Trophoblast cell (in vitro differentiated cells and primary cell): ENCODE measurements at regions not wholly inside any gene's neighbourhood (a gene's known extent, or its start where the extent isn't known, plus 50 kb on each side); places are given as distances from the start of the nearest gene placed in this dataset.

Experiments
- DNase-seq, 2 donors: peaks; one replicate each; pipeline ENCODE4 v3.0.0-alpha.2; 2016
- H2AFZ ChIP-seq: 2 replicates; pipeline ENCODE4 v1.6.1; 2013; ENCODE audit warnings: low read length, moderate library complexity, mild to moderate bottlenecking; ENCODE audit not compliant: insufficient read depth, poor library complexity
- H2AK5ac ChIP-seq: 2 replicates; pipeline ENCODE4 v1.6.1; 2013; ENCODE audit warnings: mild to moderate bottlenecking, low read length
- H2BK120ac ChIP-seq: 2 replicates; pipeline ENCODE4 v1.6.1; 2013; ENCODE audit warnings: low read length, mild to moderate bottlenecking, moderate library complexity; ENCODE audit not compliant: insufficient read depth, poor library complexity
- H2BK12ac ChIP-seq: 2 replicates; pipeline ENCODE4 v1.6.1; 2013; ENCODE audit warnings: mild to moderate bottlenecking, low read length, moderate library complexity
- H2BK5ac ChIP-seq: 2 replicates; pipeline ENCODE4 v1.6.1; 2013; ENCODE audit warnings: low read length, low read depth, moderate library complexity, mild to moderate bottlenecking; ENCODE audit not compliant: poor library complexity
- H3K14ac ChIP-seq: 2 replicates; pipeline ENCODE4 v1.6.1; 2013; ENCODE audit warnings: mild to moderate bottlenecking, low read length
- H3K18ac ChIP-seq: 2 replicates; pipeline ENCODE4 v1.6.1; 2013; ENCODE audit warnings: mild to moderate bottlenecking, low read length
- H3K23ac ChIP-seq: 2 replicates; pipeline ENCODE4 v1.6.1; 2013; ENCODE audit warnings: low read length
- H3K27ac ChIP-seq: 2 replicates; pipeline ENCODE4 v1.5.1; 2013; ENCODE audit warnings: low read depth, mild to moderate bottlenecking, inconsistent platforms, low read length, moderate library complexity
- H3K27me3 ChIP-seq: 2 replicates; pipeline ENCODE4 v1.6.1; 2013; ENCODE audit warnings: inconsistent platforms, mild to moderate bottlenecking, low read length, moderate library complexity; ENCODE audit not compliant: insufficient read depth
- H3K36me3 ChIP-seq, 2 experiments: 1 replicate in 1 of 2; 2 replicates in 1 of 2; pipeline ENCODE4 v1.6.1; 2013; ENCODE audit warnings: low read length in 2 of 2, mild to moderate bottlenecking in 2 of 2, moderate library complexity in 1 of 2; ENCODE audit not compliant: insufficient read depth in 2 of 2, control insufficient read depth in 1 of 2
- H3K4ac ChIP-seq: 2 replicates; pipeline ENCODE4 v1.6.1; 2013; ENCODE audit warnings: low read depth, mild to moderate bottlenecking, low read length, moderate library complexity
- H3K4me1 ChIP-seq, 2 experiments: 1 replicate in 1 of 2; 2 replicates in 1 of 2; pipeline ENCODE4 v1.6.1; 2013; ENCODE audit warnings: low read length in 2 of 2, mild to moderate bottlenecking in 2 of 2, moderate library complexity in 1 of 2; ENCODE audit not compliant: insufficient read depth in 2 of 2, control insufficient read depth in 1 of 2
- H3K4me2 ChIP-seq: 2 replicates; pipeline ENCODE4 v1.6.1; 2013; ENCODE audit warnings: inconsistent platforms, mild to moderate bottlenecking, low read length, moderate library complexity
- H3K4me3 ChIP-seq: 2 replicates; pipeline ENCODE4 v1.5.1; 2013; ENCODE audit warnings: mild to moderate bottlenecking, low read depth, low read length, inconsistent platforms
- H3K79me1 ChIP-seq: one replicate; pipeline ENCODE4 v1.6.1; 2013; ENCODE audit warnings: low read length
- H3K79me2 ChIP-seq: 2 replicates; pipeline ENCODE4 v1.6.1; 2013; ENCODE audit warnings: low read length, mild to moderate bottlenecking; ENCODE audit not compliant: control insufficient read depth, insufficient read depth, poor library complexity
- H3K9ac ChIP-seq: 2 replicates; pipeline ENCODE4 v1.6.1; 2013; ENCODE audit warnings: mild to moderate bottlenecking, low read length
- H3K9me3 ChIP-seq: 2 replicates; pipeline ENCODE4 v1.6.1; 2013; ENCODE audit warnings: low read depth, mild to moderate bottlenecking, control low read depth, inconsistent platforms, low read length; ENCODE audit not compliant: insufficient read depth
- H4K12ac ChIP-seq: 2 replicates; pipeline ENCODE4 v1.6.1; 2013; ENCODE audit warnings: low read depth, mild to moderate bottlenecking, low read length, moderate library complexity
- H4K8ac ChIP-seq: 2 replicates; pipeline ENCODE4 v1.6.1; 2013; ENCODE audit warnings: low read depth, mild to moderate bottlenecking, low read length, moderate library complexity
- H4K91ac ChIP-seq: one replicate; pipeline ENCODE4 v1.6.1; 2013; ENCODE audit warnings: low read depth, mild to moderate bottlenecking, low read length, moderate library complexity
- WGBS: extraction: QIAGEN DNeasy Blood & Tissue Kit; methylation state at CpG from one replicate; pipeline ENCODE4 v1.1.7; 2013; ENCODE audit warnings: missing lambda C conversion rate; ENCODE audit not compliant: insufficient read length, insufficient coverage; ENCODE audit errors: extremely low coverage; 5-methylcytosine and 5-hydroxymethylcytosine counted together

- no peaks in the 10 kb centered on the region for H3K79me1 ChIP-seq
- no CpG with 5 or more reads among the region's 3 CpGs for WGBS
- no peak overlapping the region for H2BK120ac ChIP-seq
These were observed 279.0 kb downstream of the IPO8 start for GRCh38 chr12:30416631-30417030.

GRCh38 chr12:30415777-30416176 is 279.9 kb downstream of the IPO8 start:
- H2BK5ac ChIP-seq: no peak overlapping the region
- H3K4me3 ChIP-seq: no peak overlapping the region
- no peak for DNase-seq
- no CpG with 5 or more reads among the region's 4 CpGs for WGBS
- H2AK5ac ChIP-seq: no peak overlapping the region
- no peak overlapping the region for H3K23ac ChIP-seq
- no peaks in the 10 kb centered on the region for H3K4me1 ChIP-seq
- H2AFZ ChIP-seq: no peak overlapping the region
- H3K4ac ChIP-seq: no peak overlapping the region
- peaks cover 4% of the 10 kb centered on the region for H3K9me3 ChIP-seq
- no peaks in the 10 kb centered on the region for H3K27me3 ChIP-seq
- no peak overlapping the region for H4K91ac ChIP-seq
- no peak overlapping the region for H3K27ac ChIP-seq
- no peaks in the 10 kb centered on the region for H3K79me1 ChIP-seq
- H2BK120ac ChIP-seq: no peak overlapping the region
- H3K79me2 ChIP-seq: no peaks in the 10 kb centered on the region
- H4K8ac ChIP-seq: no peak overlapping the region
- H3K18ac ChIP-seq: no peak overlapping the region
- no peak overlapping the region for H3K9ac ChIP-seq
- no peak overlapping the region for H2BK12ac ChIP-seq
- H3K4me2 ChIP-seq: no peak overlapping the region
- H3K36me3 ChIP-seq: no peaks in the 10 kb centered on the region
- no peak overlapping the region for H3K14ac ChIP-seq
- H4K12ac ChIP-seq: no peak overlapping the region

More at GRCh38 chr12:30416631-30417030, 279.0 kb downstream of the IPO8 start:
- H4K12ac ChIP-seq: no peak overlapping the region
- no peak overlapping the region for H2BK5ac ChIP-seq
- no peaks in the 10 kb centered on the region for H3K27me3 ChIP-seq
- no peak overlapping the region for H4K91ac ChIP-seq
- H3K4me3 ChIP-seq: no peak overlapping the region
- H3K9me3 ChIP-seq: peaks cover 4% of the 10 kb centered on the region
- no peak overlapping the region for H3K9ac ChIP-seq
- H3K14ac ChIP-seq: no peak overlapping the region
- no peak overlapping the region for H3K4me2 ChIP-seq
- H3K18ac ChIP-seq: no peak overlapping the region
- H2AK5ac ChIP-seq: no peak overlapping the region
- no peak for DNase-seq
- no peak overlapping the region for H4K8ac ChIP-seq
- H3K23ac ChIP-seq: no peak overlapping the region
- H3K27ac ChIP-seq: no peak overlapping the region
- H2AFZ ChIP-seq: no peak overlapping the region
- no peaks in the 10 kb centered on the region for H3K79me2 ChIP-seq
- no peak overlapping the region for H3K4ac ChIP-seq
- no peaks in the 10 kb centered on the region for H3K36me3 ChIP-seq
- H3K4me1 ChIP-seq: no peaks in the 10 kb centered on the region
- no peak overlapping the region for H2BK12ac ChIP-seq

DNA sequence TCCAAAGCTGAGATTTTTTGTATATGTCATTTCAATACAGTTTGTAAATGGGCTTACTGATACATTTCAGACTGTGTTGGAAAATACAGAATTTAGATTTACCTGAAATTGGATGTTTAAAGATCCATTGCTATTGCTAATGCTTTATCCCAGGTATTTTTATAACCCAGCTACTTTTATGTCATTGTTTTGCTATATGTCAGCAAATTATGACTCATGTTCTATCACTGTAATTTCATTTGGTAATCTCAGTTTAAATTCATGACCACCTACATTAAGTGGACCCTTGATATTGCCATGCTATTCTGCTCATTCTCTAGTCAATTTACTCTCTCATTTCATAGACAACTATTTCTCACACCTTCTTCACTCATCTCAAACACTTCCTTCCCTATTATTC is 281.2 kb downstream of the IPO8 start:
- Histone ChIP-seq H3K36me3 (no peaks in the 10 kb centered on the region), H4K91ac (no peak overlapping the region), H2BK5ac (no peak overlapping the region), H4K12ac (no peak overlapping the region), H3K27ac (no peak overlapping the region), H3K9ac (no peak overlapping the region), H3K79me2 (no peaks in the 10 kb centered on the region), H3K79me1 (no peaks in the 10 kb centered on the region), H3K14ac (no peak overlapping the region), H2AFZ (no peak overlapping the region), H3K27me3 (no peaks in the 10 kb centered on the region), H3K4me2 (no peak overlapping the region), H3K4ac (no peak overlapping the region), H3K23ac (no peak overlapping the region), H2AK5ac (no peak overlapping the region), H3K18ac (no peak overlapping the region), H3K9me3 (peaks cover 4% of the 10 kb centered on the region), H4K8ac (no peak overlapping the region), H2BK120ac (no peak overlapping the region), H3K4me3 (no peak overlapping the region), H3K4me1 (no peaks in the 10 kb centered on the region), H2BK12ac (no peak overlapping the region)
- DNase-seq: no peak

GRCh38 chr12:30400349-30400748 is 295.3 kb downstream of the IPO8 start:
- Histone ChIP-seq H3K79me1 (no peaks in the 10 kb centered on the region), H2BK5ac (no peak overlapping the region), H2AFZ (no peak overlapping the region), H3K14ac (no peak overlapping the region), H4K12ac (no peak overlapping the region), H3K36me3 (no peaks in the 10 kb centered on the region), H3K4ac (no peak overlapping the region), H3K23ac (no peak overlapping the region), H4K91ac (no peak overlapping the region), H2AK5ac (no peak overlapping the region), H3K27ac (no peak overlapping the region), H2BK120ac (no peak overlapping the region), H4K8ac (no peak overlapping the region), H3K4me1 (no peaks in the 10 kb centered on the region), H3K18ac (no peak overlapping the region), H3K9ac (no peak overlapping the region), H3K79me2 (no peaks in the 10 kb centered on the region), H3K27me3 (no peaks in the 10 kb centered on the region), H2BK12ac (no peak overlapping the region), H3K9me3 (peaks cover 2% of the 10 kb centered on the region), H3K4me2 (no peak overlapping the region), H3K4me3 (no peak overlapping the region)
- DNase-seq: no peak

GRCh38 chr12:30399859-30400258 is 295.8 kb downstream of the IPO8 start:
- no peak overlapping the region for H3K27ac ChIP-seq
- no peak overlapping the region for H4K12ac ChIP-seq
- H2AK5ac ChIP-seq: no peak overlapping the region
- WGBS: no CpG with 5 or more reads among the region's 2 CpGs
- H3K14ac ChIP-seq: no peak overlapping the region
- peaks cover 2% of the 10 kb centered on the region for H3K9me3 ChIP-seq
- H4K91ac ChIP-seq: no peak overlapping the region
- H3K18ac ChIP-seq: no peak overlapping the region
- H2AFZ ChIP-seq: no peak overlapping the region
- H3K4me2 ChIP-seq: no peak overlapping the region
- no peak overlapping the region for H4K8ac ChIP-seq
- no peak overlapping the region for H3K4me3 ChIP-seq
- H2BK5ac ChIP-seq: no peak overlapping the region
- no peak overlapping the region for H3K4ac ChIP-seq
- no peaks in the 10 kb centered on the region for H3K4me1 ChIP-seq
- no peaks in the 10 kb centered on the region for H3K36me3 ChIP-seq
- no peaks in the 10 kb centered on the region for H3K79me2 ChIP-seq
- H3K9ac ChIP-seq: no peak overlapping the region
- DNase-seq: no peak
- H3K27me3 ChIP-seq: no peaks in the 10 kb centered on the region
- no peak overlapping the region for H2BK120ac ChIP-seq
- no peaks in the 10 kb centered on the region for H3K79me1 ChIP-seq
- H2BK12ac ChIP-seq: no peak overlapping the region
- H3K23ac ChIP-seq: no peak overlapping the region
